Left colon (tissue), 2 donors: ENCODE measurements at regions not wholly inside any gene's neighbourhood (a gene's known extent, or its start where the extent isn't known, plus 50 kb on each side); places are given as distances from the start of the nearest gene placed in this dataset.
"Not testable (repeated sequence)": the region's sequence is repeated elsewhere in the genome, so short reads cannot be mapped to it uniquely, and the experiment has no call there.

Source experiments
- ATAC-seq: fragments of 200-7000 bp; cut with Tn5 transposase; one replicate; pipeline ENCODE4 v1.9.1; 2020; ENCODE audit warnings: mild to moderate bottlenecking, moderate library complexity
- DNase-seq, 2 donors: peaks; one replicate each; pipeline ENCODE4 v3.0.0-alpha.2; 2020
- intact Hi-C, 2 donors: fragments of 100-400 bp; cut with DNase I in 1 of 2; cut with micrococcal nuclease in 1 of 2; formaldehyde crosslinking; loops; one replicate each; pipeline versions ENCODE4 v1.11.2 to v1.14.0; 2022; cut with DNase I, micrococcal nuclease
- donor health status: DM: no; HTN: no; CAD: no.
- donor health status: DM: yes; HTN: yes; CAD: no.

GRCh38 chr2:88802026-88802425 is 110.6 kb downstream of the RPIA start:
- intact Hi-C loops, DNase-seq, ATAC-seq: not testable (repeated sequence)

- DNase-seq (no peak), ATAC-seq (no peak)
- intact Hi-C loops, result no loop called here
Observed at GRCh38 chr2:88807237-88807962, 115.9 kb downstream of the RPIA start.

- ATAC-seq, result no peak
- intact Hi-C loops, result no loop called here
Observed at GRCh38 chr2:88808083-88808482, 116.6 kb downstream of the RPIA start.

GRCh38 chr2:88808652-88809051 is 117.2 kb downstream of the RPIA start:
- ATAC-seq (no peak), DNase-seq (no peak)
- intact Hi-C loops, result no loop called here

More at GRCh38 chr2:88808083-88808482, 116.6 kb downstream of the RPIA start:
- no peak for DNase-seq

GRCh38 chr2:88809216-88809615 is 117.7 kb downstream of the RPIA start:
- intact Hi-C loops, result no loop called here
- no peak for DNase-seq
- no peak for ATAC-seq

GRCh38 chr2:88810017-88810416 is 118.5 kb downstream of the RPIA start:
- ATAC-seq, result no peak
- intact Hi-C loops, result no loop called here
- DNase-seq, result no peak

- no peak for DNase-seq
- intact Hi-C loops, result no loop called here
- no peak for ATAC-seq
Observed at GRCh38 chr2:88810488-88810887, 119.0 kb downstream of the RPIA start.

- DNase-seq, result no peak
- intact Hi-C loops, result no loop called here
- ATAC-seq, result no peak
Observed at GRCh38 chr2:88811233-88811632, 119.8 kb downstream of the RPIA start.

- DNase-seq (no peak), ATAC-seq (no peak)
- intact Hi-C loops, result no loop called here
Observed at GRCh38 chr2:88811681-88812080, 120.2 kb downstream of the RPIA start.

GRCh38 chr2:88813612-88814011 is 122.1 kb downstream of the RPIA start:
- ATAC-seq (no peak), DNase-seq (peak in 1 of 2 donors; percentile 31)
- intact Hi-C loops, result no loop called here

- intact Hi-C loops, result no loop called here
- DNase-seq, result no peak
- ATAC-seq, result no peak
Observed at GRCh38 chr2:88815282-88815681, 123.8 kb downstream of the RPIA start.

- no peak for ATAC-seq
- DNase-seq, result no peak
- intact Hi-C loops, result no loop called here
Observed at GRCh38 chr2:88815697-88816096, 124.2 kb downstream of the RPIA start.

- intact Hi-C loops, result no loop called here
- DNase-seq (no peak), ATAC-seq (no peak)
Observed at GRCh38 chr2:88818381-88818780, 126.9 kb downstream of the RPIA start.

GRCh38 chr2:88824951-88825350 is 133.5 kb downstream of the RPIA start:
- intact Hi-C loops, result loop anchor here in 1 of 2 donors (10.0 kb wide), 1 partner anchor 80 kb away; no protein-coding TSS in a partner anchor
- DNase-seq, result no peak
- no peak for ATAC-seq

GRCh38 chr2:88826399-88826798 is 134.9 kb downstream of the RPIA start:
- intact Hi-C loops, result loop anchor here in 1 of 2 donors (10.0 kb wide), 1 partner anchor 82 kb away; no protein-coding TSS in a partner anchor
- DNase-seq (no peak), ATAC-seq (no peak)

GRCh38 chr2:88827821-88828220 is 136.3 kb downstream of the RPIA start:
- ATAC-seq (no peak), DNase-seq (no peak)
- intact Hi-C loops, result loop anchor here in 1 of 2 donors (10.0 kb wide), 1 partner anchor 83 kb away; no protein-coding TSS in a partner anchor

- intact Hi-C loops, result loop anchor here in 1 of 2 donors (10.0 kb wide), 1 partner anchor 84 kb away; no protein-coding TSS in a partner anchor
- DNase-seq (peak in 1 of 2 donors; percentile 20), ATAC-seq (no peak)
Observed at GRCh38 chr2:88828397-88829137, 137.1 kb downstream of the RPIA start.

- no peak for ATAC-seq
- no peak for DNase-seq
- intact Hi-C loops, result loop anchor here in 1 of 2 donors (10.0 kb wide), 1 partner anchor 85 kb away; no protein-coding TSS in a partner anchor
Observed at GRCh38 chr2:88829607-88830463, 138.4 kb downstream of the RPIA start.
